Cardiac fibroblast (primary cell): ENCODE measurements at regions not wholly inside any gene's neighbourhood (a gene's known extent, or its start where the extent isn't known, plus 50 kb on each side); places are given as distances from the start of the nearest gene placed in this dataset.

Experiments
- DNase-seq, 2 donors: peaks; one replicate each; pipeline versions ENCODE4 v3.0.0 to v3.0.0-alpha.2; 2010; ENCODE audit warnings: low read depth in 2 of 2
- H3K4me3 ChIP-seq, 2 donors: replicated peaks in 1 of 2; 1 replicate in 1 of 2; 2 replicates in 1 of 2; pipeline ENCODE4 v1.5.1; 2011; ENCODE audit warnings: low read depth in 2 of 2, low read length in 2 of 2, mild to moderate bottlenecking in 2 of 2, moderate library complexity in 1 of 2
- CTCF ChIP-seq: IDR thresholded peaks from one replicate; pipeline ENCODE4 v1.5.1; 2011; ENCODE audit warnings: low read depth, mild to moderate bottlenecking, low read length, inconsistent platforms

DNA sequence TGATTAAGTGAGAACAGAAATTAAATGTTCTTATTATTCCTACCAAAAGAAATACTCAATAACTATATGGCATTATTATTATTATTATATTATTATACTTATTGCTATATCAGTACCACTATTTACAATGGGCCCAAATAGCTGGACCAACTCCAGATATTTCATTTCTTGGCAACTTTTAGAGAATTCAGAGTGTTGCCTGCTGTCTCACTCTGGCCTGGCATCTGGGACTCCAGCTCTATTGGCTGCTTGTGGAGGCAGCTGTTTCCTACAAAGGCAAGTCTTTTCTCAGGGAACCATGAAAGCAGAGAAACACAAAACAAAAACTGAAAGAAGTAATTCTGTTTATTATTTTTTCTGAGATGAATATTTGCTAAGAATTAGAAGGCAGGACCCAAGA is 105.1 kb upstream of the SORCS1 start:
- H3K4me3 ChIP-seq = no peak overlapping the region
- DNase-seq = no peak
- no peak for TF ChIP-seq CTCF

GRCh38 chr10:107264742-107265141 is 100.2 kb upstream of the SORCS1 start:
- H3K4me3 ChIP-seq = no peak overlapping the region
- no peak for TF ChIP-seq CTCF
- no peak for DNase-seq

DNA sequence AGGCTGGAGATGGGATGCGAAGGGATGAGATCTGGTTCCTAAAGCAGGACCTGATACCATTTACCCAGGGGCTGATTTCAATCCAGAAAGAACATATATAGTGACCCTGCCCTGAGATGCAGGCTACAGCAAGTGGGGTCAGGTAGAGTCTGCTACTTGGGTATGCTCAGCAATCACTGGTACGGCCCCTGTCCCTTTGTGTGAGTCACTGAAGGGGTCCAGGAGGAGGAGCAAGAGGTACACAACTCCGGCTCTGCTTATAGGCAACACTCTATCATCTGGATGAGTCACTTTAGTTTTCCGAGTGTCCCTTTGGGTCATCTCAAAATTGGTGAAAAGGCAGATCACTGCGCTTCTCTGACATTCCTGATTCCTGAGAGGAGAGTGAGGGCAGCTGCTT is 79.6 kb upstream of the SORCS1 start:
- TF ChIP-seq CTCF = no peak
- no peak for DNase-seq
- H3K4me3 ChIP-seq = no peak overlapping the region

GRCh38 chr10:107238275-107238674 is 73.8 kb upstream of the SORCS1 start:
- DNase-seq = no peak
- no peak overlapping the region for H3K4me3 ChIP-seq
- no peak for TF ChIP-seq CTCF

GRCh38 chr10:107232013-107232412 is 67.5 kb upstream of the SORCS1 start:
- H3K4me3 ChIP-seq = no peak overlapping the region
- peak in 1 of 2 donors; percentile 0 for DNase-seq
- no peak for TF ChIP-seq CTCF

GRCh38 chr10:107230887-107231286 is 66.4 kb upstream of the SORCS1 start:
- no peak overlapping the region for H3K4me3 ChIP-seq
- DNase-seq = no peak
- no peak for TF ChIP-seq CTCF

DNA sequence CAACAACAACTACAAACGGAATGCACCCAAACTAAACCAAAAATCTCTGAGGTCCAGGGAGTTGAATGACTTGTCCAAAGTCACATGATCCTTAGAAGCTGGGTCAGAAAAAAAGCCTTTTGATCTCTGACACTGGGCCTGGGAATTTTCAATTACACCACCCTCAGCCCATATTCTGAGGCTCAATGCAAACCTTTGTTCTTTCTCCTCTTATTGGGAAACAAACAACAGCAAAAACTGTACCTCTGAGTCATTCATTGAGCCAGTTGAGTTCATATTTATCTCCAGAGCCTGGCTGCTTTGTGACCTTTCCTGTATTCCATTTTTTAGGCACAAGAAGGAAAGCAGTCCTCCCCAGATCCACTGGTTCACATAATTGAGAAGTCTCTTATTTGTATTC is 51.2 kb upstream of the SORCS1 start:
- no peak overlapping the region for H3K4me3 ChIP-seq
- no peak for TF ChIP-seq CTCF
- no peak for DNase-seq
